DND-41 (cell line): ENCODE measurements at regions not wholly inside any gene's neighbourhood (a gene's known extent, or its start where the extent isn't known, plus 50 kb on each side); places are given as distances from the start of the nearest gene placed in this dataset.

Experiments used
- CTCF ChIP-seq: IDR thresholded peaks from 2 replicates; pipeline ENCODE4 v1.5.1; 2012; ENCODE audit warnings: borderline replicate concordance, low read length, moderate library complexity, mild to moderate bottlenecking; ENCODE audit not compliant: poor library complexity, severe bottlenecking; ENCODE audit errors: extremely low read depth
- EZH2 ChIP-seq: IDR thresholded peaks from 3 replicates; pipeline ENCODE4 v1.6.1; 2012; ENCODE audit warnings: borderline replicate concordance, low read depth, mild to moderate bottlenecking, moderate library complexity, low read length, inconsistent platforms; ENCODE audit not compliant: severe bottlenecking

- TF ChIP-seq EZH2, result no peak
- no peak for TF ChIP-seq CTCF
These were observed 149.4 kb upstream of the STK32A start for GRCh38 chr5:147085409-147085808.
